A673 (cell line): ENCODE measurements at regions not wholly inside any gene's neighbourhood (a gene's known extent, or its start where the extent isn't known, plus 50 kb on each side); places are given as distances from the start of the nearest gene placed in this dataset.

Experiments
- EZH2 ChIP-seq: fragments of 200-600 bp; sonication (generic); IDR thresholded peaks from 2 replicates; pipeline ENCODE4 v1.6.1; 2017; ENCODE audit warnings: borderline replicate concordance, low read depth, mild to moderate bottlenecking, mixed read lengths, antibody characterized with exemption, low read length; ENCODE audit not compliant: poor library complexity, severe bottlenecking
- TF ChIP-seq, protein P1 (sequence below): fragments of 300-800, 200-600 bp; sonication (generic); conservative IDR thresholded peaks from 2 replicates; pipeline ENCODE4 v1.5.1; 2017; ENCODE audit warnings: low read depth, mild to moderate bottlenecking, antibody characterized with exemption, low read length, moderate library complexity, mixed read lengths

DNA sequence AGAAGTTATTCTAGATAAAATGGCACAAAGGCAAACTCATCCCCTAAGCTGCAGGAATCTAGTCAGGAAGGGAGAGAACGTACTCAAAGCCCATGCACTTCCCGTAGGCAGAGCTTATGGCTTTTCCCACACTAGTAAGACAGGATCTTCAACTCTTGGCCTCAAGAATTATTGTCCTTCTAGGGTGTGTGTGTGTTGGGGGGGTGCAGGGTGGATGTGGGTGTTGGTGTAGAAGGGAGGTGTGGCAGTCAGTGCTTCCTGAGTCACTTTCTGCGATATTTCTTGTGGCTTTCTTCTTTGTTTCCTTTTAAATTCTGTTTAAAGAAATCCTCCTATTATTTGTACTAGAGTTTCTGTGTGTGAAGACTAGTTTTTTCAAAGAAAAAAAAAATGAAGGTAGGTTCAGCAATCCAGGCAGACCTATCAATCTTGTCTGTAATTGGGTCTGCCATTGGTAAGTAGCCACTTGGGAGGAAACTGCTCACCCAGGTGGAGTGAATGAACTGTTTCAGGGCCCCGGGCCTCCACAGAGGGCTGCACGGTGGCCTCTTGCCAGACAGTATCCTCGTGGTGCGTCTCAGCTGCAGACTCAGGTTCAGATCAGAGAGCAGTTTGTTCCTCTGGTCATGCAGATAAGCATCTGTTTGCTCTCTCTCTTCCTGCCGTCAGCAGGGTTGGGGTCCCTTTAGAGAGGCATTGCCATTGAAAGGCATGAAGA, 131.9 kb downstream of the NPR3 start:
- TF ChIP-seq, protein P1, sequence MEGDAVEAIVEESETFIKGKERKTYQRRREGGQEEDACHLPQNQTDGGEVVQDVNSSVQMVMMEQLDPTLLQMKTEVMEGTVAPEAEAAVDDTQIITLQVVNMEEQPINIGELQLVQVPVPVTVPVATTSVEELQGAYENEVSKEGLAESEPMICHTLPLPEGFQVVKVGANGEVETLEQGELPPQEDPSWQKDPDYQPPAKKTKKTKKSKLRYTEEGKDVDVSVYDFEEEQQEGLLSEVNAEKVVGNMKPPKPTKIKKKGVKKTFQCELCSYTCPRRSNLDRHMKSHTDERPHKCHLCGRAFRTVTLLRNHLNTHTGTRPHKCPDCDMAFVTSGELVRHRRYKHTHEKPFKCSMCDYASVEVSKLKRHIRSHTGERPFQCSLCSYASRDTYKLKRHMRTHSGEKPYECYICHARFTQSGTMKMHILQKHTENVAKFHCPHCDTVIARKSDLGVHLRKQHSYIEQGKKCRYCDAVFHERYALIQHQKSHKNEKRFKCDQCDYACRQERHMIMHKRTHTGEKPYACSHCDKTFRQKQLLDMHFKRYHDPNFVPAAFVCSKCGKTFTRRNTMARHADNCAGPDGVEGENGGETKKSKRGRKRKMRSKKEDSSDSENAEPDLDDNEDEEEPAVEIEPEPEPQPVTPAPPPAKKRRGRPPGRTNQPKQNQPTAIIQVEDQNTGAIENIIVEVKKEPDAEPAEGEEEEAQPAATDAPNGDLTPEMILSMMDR, result no peak
- TF ChIP-seq EZH2, result no peak
